Testis (tissue), 2 donors: ENCODE measurements at regions not wholly inside any gene's neighbourhood (a gene's known extent, or its start where the extent isn't known, plus 50 kb on each side); places are given as distances from the start of the nearest gene placed in this dataset.
"Not testable (repeated sequence)": the region's sequence is repeated elsewhere in the genome, so short reads cannot be mapped to it uniquely, and the experiment has no call there.

ENCODE experiments used
- DNase-seq: peaks from one replicate; pipeline ENCODE4 v3.0.0-alpha.2; 2019
- H3K27ac ChIP-seq, 2 donors: fragments of 200-600 bp; sonication (generic); one replicate each; pipeline ENCODE4 v1.5.1; 2019
- H3K27me3 ChIP-seq: fragments of 200-600 bp; sonication (generic); one replicate; pipeline ENCODE4 v1.5.1; 2019
- H3K36me3 ChIP-seq: fragments of 200-600 bp; sonication (generic); one replicate; pipeline ENCODE4 v1.5.1; 2017; ENCODE audit warnings: low read depth; ENCODE audit errors: missing control alignments
- H3K4me1 ChIP-seq: fragments of 200-600 bp; sonication (generic); one replicate; pipeline ENCODE4 v1.5.1; 2019
- H3K4me3 ChIP-seq, 2 donors: fragments of 200-600 bp; sonication (generic); one replicate each; pipeline ENCODE4 v1.5.1; 2017 to 2019
- H3K9me3 ChIP-seq: fragments of 200-600 bp; sonication (generic); one replicate; pipeline ENCODE4 v1.5.1; 2017
- whole genome bisulfite sequencing, 2 donors: methylation state at CpG; one replicate each; pipeline ENCODE4 v1.1.5; 2018; 5-methylcytosine and 5-hydroxymethylcytosine counted together
- intact Hi-C: fragments of 100-400 bp; cut with DNase I; formaldehyde crosslinking; loops from one replicate; pipeline ENCODE4 v1.15.1; 2023; ENCODE audit warnings: low total_unique reads
- small RNA-seq, 2 donors: library from RNA; depleted of rRNA; stranded (forward); fragments of <200 nt; gene quantifications; one replicate each; pipeline ENCODE3, GENCODE V24; 2016

- H3K36me3 ChIP-seq, H3K9me3 ChIP-seq, DNase-seq, H3K27ac ChIP-seq, H3K4me3 ChIP-seq, H3K27me3 ChIP-seq, H3K4me1 ChIP-seq, intact Hi-C loops: not testable (repeated sequence)
- 13 to 17% methylated on average over 10 to 30 of the region's 30 CpGs for WGBS, 2 donors
Observed at GRCh38 chr2:90360731-90361035, 1669.2 kb downstream of the RPIA start.

Small RNA genes in the stretch of these regions (small RNA-seq; reads per million reads assigned to genes)
- gene AC233263.1 (0 reads per million in 2 donors), gene AC233263.2 (0 reads per million in 2 donors), gene IGKV1D-35 (0 reads per million in 2 donors), gene IGKV2D-19 (0 reads per million in 2 donors), gene IGKV2D-36 (0 reads per million in 2 donors), gene IGKV2D-38 (0 reads per million in 2 donors), gene IGKV3D-25 (0 reads per million in 2 donors)
